Lung (tissue), 11 donors: ENCODE measurements at regions not wholly inside any gene's neighbourhood (a gene's known extent, or its start where the extent isn't known, plus 50 kb on each side); places are given as distances from the start of the nearest gene placed in this dataset.

Experiments used
- ATAC-seq: fragments of 200-7000 bp; cut with Tn5 transposase; one replicate; pipeline ENCODE4 v1.9.1; 2020; ENCODE audit warnings: moderate number of reproducible peaks; ENCODE audit not compliant: insufficient read depth, low FRiP score
- DNase-seq, 3 donors: peaks; one replicate each; pipeline ENCODE4 v3.0.0-alpha.2; 2013 to 2017
- H3K27ac ChIP-seq, 2 donors: one replicate each; pipeline ENCODE4 v1.5.1; 2013; ENCODE audit warnings: mild to moderate bottlenecking in 2 of 2, moderate library complexity in 2 of 2, control low read depth in 1 of 2, inconsistent platforms in 1 of 2, low read depth in 1 of 2, low read length in 1 of 2
- H3K27me3 ChIP-seq, 3 donors: one replicate each; pipeline ENCODE4 v1.5.1; 2013; ENCODE audit warnings: low read length in 2 of 3; ENCODE audit not compliant: control insufficient read depth in 3 of 3, insufficient read depth in 3 of 3
- H3K36me3 ChIP-seq, 4 donors: one replicate each; pipeline ENCODE4 v1.5.1; 2013; ENCODE audit warnings: low read length in 4 of 4, mild to moderate bottlenecking in 1 of 4, moderate library complexity in 1 of 4; ENCODE audit not compliant: control insufficient read depth in 4 of 4, insufficient read depth in 4 of 4
- H3K4me1 ChIP-seq, 5 donors: one replicate each; pipeline ENCODE4 v1.5.1; 2013; ENCODE audit warnings: low read length in 5 of 5, mild to moderate bottlenecking in 2 of 5, moderate library complexity in 1 of 5; ENCODE audit not compliant: control insufficient read depth in 5 of 5, insufficient read depth in 5 of 5
- H3K4me3 ChIP-seq: one replicate; pipeline ENCODE4 v1.5.1; 2013; ENCODE audit warnings: mild to moderate bottlenecking, control low read depth, moderate library complexity
- H3K9ac ChIP-seq, 2 donors: one replicate each; pipeline ENCODE4 v1.5.1; 2013; ENCODE audit warnings: low read length in 2 of 2, control low read depth in 1 of 2; ENCODE audit not compliant: insufficient read depth in 1 of 2
- H3K9me3 ChIP-seq, 4 donors: one replicate each; pipeline ENCODE4 v1.5.1; 2013; ENCODE audit warnings: low read length in 3 of 4, mild to moderate bottlenecking in 1 of 4, moderate library complexity in 1 of 4; ENCODE audit not compliant: control insufficient read depth in 4 of 4, insufficient read depth in 3 of 4
- CTCF ChIP-seq: IDR thresholded peaks from 2 replicates; pipeline ENCODE4 v1.5.1; 2012; ENCODE audit warnings: mild to moderate bottlenecking; ENCODE audit errors: control extremely low read depth, extremely low read depth
- WGBS, 2 donors: extraction: QIAGEN DNeasy Blood & Tissue Kit; methylation state at CpG; one replicate each; pipeline ENCODE4 v1.1.7; 2013; 5-methylcytosine and 5-hydroxymethylcytosine counted together
- donor health status: control.
- donor health status: control.
- donor health status: Bipolar disorder and iron deficiency.
- donor health status: healthy.
- donor health status: DM: yes; HTN: yes; CAD: no.

GRCh38 chr6:120186080-120186479 lies 836.5 kb upstream of the MAN1A1 start:
- Histone ChIP-seq H3K9me3 (peaks cover 0 to 8% (median 0%) of the 10 kb centered on the region in 4 donors), H3K36me3 (no peaks in the 10 kb centered on the region), H3K27me3 (no peaks in the 10 kb centered on the region), H3K4me3 (no peak overlapping the region), H3K27ac (no peak overlapping the region), H3K9ac (no peak overlapping the region), H3K4me1 (no peaks in the 10 kb centered on the region)
- no peak for ATAC-seq
- DNase-seq, result no peak
- no peak for TF ChIP-seq CTCF

GRCh38 chr6:120173250-120173649 lies 823.7 kb upstream of the MAN1A1 start:
- no peaks in the 10 kb centered on the region for H3K4me1 ChIP-seq
- 77% methylated on average over 2 of the region's 2 CpGs for WGBS, 2 donors
- H3K27ac ChIP-seq, result no peak overlapping the region
- no peak overlapping the region for H3K9ac ChIP-seq
- no peak for ATAC-seq
- no peaks in the 10 kb centered on the region for H3K9me3 ChIP-seq
- H3K36me3 ChIP-seq, result no peaks in the 10 kb centered on the region
- no peak overlapping the region for H3K4me3 ChIP-seq
- DNase-seq, result no peak
- H3K27me3 ChIP-seq, result no peaks in the 10 kb centered on the region
- TF ChIP-seq CTCF, result no peak

GRCh38 chr6:120164531-120164930 lies 815.0 kb upstream of the MAN1A1 start:
- H3K27ac ChIP-seq, result no peak overlapping the region
- TF ChIP-seq CTCF, result no peak
- DNase-seq (no peak), ATAC-seq (no peak)
- WGBS, 2 donors, result 85 to 88% methylated on average over 4 of the region's 4 CpGs
- no peaks in the 10 kb centered on the region for H3K4me1 ChIP-seq
- no peaks in the 10 kb centered on the region for H3K36me3 ChIP-seq
- no peak overlapping the region for H3K4me3 ChIP-seq
- H3K9me3 ChIP-seq, result no peaks in the 10 kb centered on the region
- no peak overlapping the region for H3K9ac ChIP-seq
- H3K27me3 ChIP-seq, result no peaks in the 10 kb centered on the region

- Histone ChIP-seq H3K36me3 (no peaks in the 10 kb centered on the region), H3K27ac (no peak overlapping the region), H3K27me3 (no peaks in the 10 kb centered on the region), H3K4me3 (no peak overlapping the region), H3K4me1 (no peaks in the 10 kb centered on the region), H3K9ac (no peak overlapping the region), H3K9me3 (no peaks in the 10 kb centered on the region)
- ATAC-seq (no peak), DNase-seq (no peak)
- TF ChIP-seq CTCF, result no peak
Observed at GRCh38 chr6:120157873-120158272, 808.3 kb upstream of the MAN1A1 start.
